Lower lobe of right lung (tissue), 2 donors: ENCODE measurements at regions not wholly inside any gene's neighbourhood (a gene's known extent, or its start where the extent isn't known, plus 50 kb on each side); places are given as distances from the start of the nearest gene placed in this dataset.

Source experiments
- ATAC-seq, 2 donors: fragments of 200-7000 bp; cut with Tn5 transposase; one replicate each; pipeline ENCODE4 v1.9.1; 2020 to 2022; ENCODE audit warnings: mild to moderate bottlenecking in 2 of 2, moderate library complexity in 2 of 2
- DNase-seq: peaks from one replicate; pipeline ENCODE4 v3.0.0-alpha.2; 2020
- H3K27ac ChIP-seq: fragments of 200-600 bp; one replicate; pipeline ENCODE4 v1.8.0; 2022
- H3K27me3 ChIP-seq: fragments of 200-600 bp; one replicate; pipeline ENCODE4 v1.8.0; 2022; ENCODE audit warnings: low read depth
- H3K36me3 ChIP-seq: fragments of 200-600 bp; one replicate; pipeline ENCODE4 v1.8.0; 2022; ENCODE audit warnings: mild to moderate bottlenecking
- H3K4me1 ChIP-seq: fragments of 200-600 bp; one replicate; pipeline ENCODE4 v1.8.0; 2022
- H3K4me3 ChIP-seq: fragments of 200-600 bp; one replicate; pipeline ENCODE4 v1.8.0; 2022; ENCODE audit warnings: mild to moderate bottlenecking
- H3K9me3 ChIP-seq: fragments of 200-600 bp; one replicate; pipeline ENCODE4 v1.8.0; 2022
- CTCF ChIP-seq: fragments of 200-600 bp; IDR thresholded peaks from one replicate; pipeline ENCODE4 v1.8.0; 2022; ENCODE audit warnings: antibody characterized with exemption, mild to moderate bottlenecking
- intact Hi-C: fragments of 100-400 bp; cut with DNase I; formaldehyde crosslinking; loops from one replicate; pipeline ENCODE4 v1.11.0; 2022
- donor health status: DM: no; HTN: yes; CAD: no; lungs with severe emphysema.

GRCh38 chr1:103854279-103854678 lies 104.6 kb downstream of the AMY1C start:
- Histone ChIP-seq H3K4me3 (no peak overlapping the region), H3K36me3 (no peaks in the 10 kb centered on the region), H3K9me3 (no peaks in the 10 kb centered on the region), H3K27me3 (no peaks in the 10 kb centered on the region), H3K4me1 (no peaks in the 10 kb centered on the region), H3K27ac (no peak overlapping the region)
- no peak for ATAC-seq
- intact Hi-C loops, result no loop called here
- no peak for DNase-seq
- TF ChIP-seq CTCF, result no peak

DNA sequence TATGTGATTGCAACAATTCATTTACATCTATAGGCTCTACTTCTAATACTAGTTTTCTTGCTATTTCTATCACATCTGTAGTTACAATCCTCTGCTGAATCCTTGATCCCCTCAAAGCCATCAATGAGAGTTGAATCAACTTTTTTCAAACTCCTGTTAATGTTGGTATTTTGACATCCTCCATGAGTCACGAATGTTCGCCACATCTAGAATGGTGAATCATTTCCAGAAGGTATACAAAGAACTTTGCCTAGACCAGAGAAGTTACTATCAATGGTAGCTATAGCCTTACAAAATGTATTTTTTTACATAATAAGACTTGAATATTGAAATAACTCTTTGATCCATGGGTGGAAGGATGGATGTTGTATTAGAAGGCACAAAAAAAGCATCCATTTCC lies 110.0 kb downstream of the AMY1C start:
- intact Hi-C loops, result no loop called here
- no peaks in the 10 kb centered on the region for H3K36me3 ChIP-seq

GRCh38 chr1:103898576-103899345 lies 149.1 kb downstream of the AMY1C start:
- no peak for ATAC-seq
- no peak for TF ChIP-seq CTCF
- intact Hi-C loops, result no loop called here

More for the DNA sequence above, 110.0 kb downstream of the AMY1C start:
- DNase-seq (no peak), ATAC-seq (no peak)
- Histone ChIP-seq H3K4me3 (no peak overlapping the region), H3K27me3 (no peaks in the 10 kb centered on the region), H3K27ac (no peak overlapping the region), H3K4me1 (no peaks in the 10 kb centered on the region), H3K9me3 (no peaks in the 10 kb centered on the region)
- TF ChIP-seq CTCF, result no peak

DNA sequence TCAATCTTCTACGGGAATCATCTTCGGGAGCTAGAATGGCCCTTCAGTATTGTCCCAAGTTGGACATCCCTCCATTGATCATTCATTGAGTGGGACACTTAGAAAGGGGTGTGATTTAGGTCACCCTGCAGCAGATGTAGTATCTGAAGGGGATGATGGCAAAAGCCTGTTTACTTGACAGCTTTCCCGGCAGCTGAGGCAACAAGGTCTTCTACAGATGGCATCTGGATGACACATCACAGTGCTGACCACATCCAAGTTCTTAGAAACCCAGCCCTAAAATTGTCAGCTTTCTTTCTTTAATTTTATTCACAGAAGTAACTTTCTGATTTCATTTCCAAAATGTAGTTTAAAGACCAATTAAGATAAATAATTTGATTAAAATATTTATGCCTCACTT lies 150.3 kb downstream of the AMY1C start:
- intact Hi-C loops, result no loop called here
- DNase-seq (no peak), ATAC-seq (no peak)
- no peaks in the 10 kb centered on the region for H3K9me3 ChIP-seq
- H3K4me3 ChIP-seq, result no peak overlapping the region
- no peak for TF ChIP-seq CTCF
- H3K4me1 ChIP-seq, result no peaks in the 10 kb centered on the region
- H3K27me3 ChIP-seq, result no peaks in the 10 kb centered on the region
- H3K27ac ChIP-seq, result no peak overlapping the region
- H3K36me3 ChIP-seq, result no peaks in the 10 kb centered on the region

More at GRCh38 chr1:103898576-103899345, 149.1 kb downstream of the AMY1C start:
- Histone ChIP-seq H3K27me3 (no peaks in the 10 kb centered on the region), H3K36me3 (no peaks in the 10 kb centered on the region), H3K4me1 (no peaks in the 10 kb centered on the region), H3K4me3 (no peak overlapping the region), H3K27ac (no peak overlapping the region), H3K9me3 (no peaks in the 10 kb centered on the region)
- DNase-seq, result no peak

DNA sequence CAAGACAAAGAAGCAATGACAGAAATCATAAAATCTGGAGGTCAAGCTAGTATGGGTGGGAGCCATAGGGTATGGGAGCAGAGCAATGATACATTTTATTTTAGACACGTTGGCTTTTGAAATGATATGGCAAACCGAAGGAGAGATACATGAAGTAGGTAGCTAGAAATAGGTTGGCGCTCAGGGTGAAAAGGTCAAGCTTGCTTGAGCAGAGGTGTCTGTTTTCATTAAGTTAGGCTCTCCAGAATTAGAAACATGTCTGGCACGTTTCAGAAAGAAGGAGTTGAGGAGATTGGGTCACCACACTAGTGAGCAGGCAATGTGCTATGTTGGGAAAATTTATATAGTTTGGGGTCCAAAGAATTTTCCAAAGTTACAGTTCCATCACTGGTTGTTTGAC lies 151.4 kb downstream of the AMY1C start:
- no peak for DNase-seq
- TF ChIP-seq CTCF, result no peak
- H3K4me1 ChIP-seq, result no peaks in the 10 kb centered on the region
- H3K36me3 ChIP-seq, result no peaks in the 10 kb centered on the region
- no peaks in the 10 kb centered on the region for H3K9me3 ChIP-seq
- H3K4me3 ChIP-seq, result no peak overlapping the region
- no peaks in the 10 kb centered on the region for H3K27me3 ChIP-seq
- intact Hi-C loops, result no loop called here
- H3K27ac ChIP-seq, result no peak overlapping the region
- ATAC-seq, result no peak
